HepG2 (cell line): ENCODE measurements at regions not wholly inside any gene's neighbourhood (a gene's known extent, or its start where the extent isn't known, plus 50 kb on each side); places are given as distances from the start of the nearest gene placed in this dataset.

ENCODE experiments used
- ATAC-seq: fragments of 200-7000 bp; cut with Tn5 transposase; 3 replicates; pipeline ENCODE4 v1.9.1; 2020; ENCODE audit warnings: mild to moderate bottlenecking, moderate library complexity
- BruUV-seq: library from RNA; stranded (reverse); fragments of 400-500 nt; replicated peaks from 2 replicates; lab custom pipeline; 2021; lab: Mats Ljungman, UMichigan
- CTCF ChIA-PET: fragments of 300-600 bp; formaldehyde crosslinking; extraction: SDS; loops from one replicate; lab custom pipeline; 2021; ENCODE audit warnings: low total read pairs, inconsistent platforms, low intra/inter-chr PET ratio; lab: Yijun Ruan, JAX
- POLR2A ChIA-PET: fragments of 350-600 bp; sonication (Branson Sonifier 250); formaldehyde crosslinking; loops from one replicate; lab custom pipeline; 2020; ENCODE audit warnings: antibody characterized with exemption, inconsistent platforms; lab: Yijun Ruan, JAX
- DNase-seq: peaks from one replicate; pipeline ENCODE4 v3.0.0-alpha.2; 2015; ENCODE audit warnings: low spot score
- FAIRE-seq: peaks from 3 replicates; lab custom pipeline; 2011; peaks lifted over from hg19 to GRCh38; lab: Jason Lieb, UNC
- H2AFZ ChIP-seq: one replicate; pipeline ENCODE4 v1.6.1; 2011; ENCODE audit warnings: low read length, inconsistent platforms
- H3K27ac ChIP-seq: fragments of 300-600 bp; 3 replicates; pipeline ENCODE4 v1.8.0; 2011; ENCODE audit warnings: mixed run types, mild to moderate bottlenecking, mixed read lengths, low read length, inconsistent platforms; ENCODE audit not compliant: insufficient read depth; ENCODE audit errors: extremely low read length
- H3K27me3 ChIP-seq, 2 experiments: fragments of 200-600 bp in 1 of 2; 2 replicates in 1 of 2; 3 replicates in 1 of 2; pipeline versions ENCODE4 v1.6.0 to v1.8.0; 2011; ENCODE audit warnings: low read length in 2 of 2, mild to moderate bottlenecking in 2 of 2, moderate library complexity in 2 of 2, inconsistent platforms in 1 of 2; ENCODE audit not compliant: insufficient read depth in 2 of 2, control insufficient read depth in 1 of 2
- H3K36me3 ChIP-seq, 2 experiments: fragments of 200-600 bp in 1 of 2; replicated peaks in 1 of 2; 2 replicates in 1 of 2; 3 replicates in 1 of 2; pipeline versions ENCODE4 v1.5.1 to v1.8.0; 2011; ENCODE audit warnings: low read length in 2 of 2, inconsistent platforms in 1 of 2; ENCODE audit not compliant: insufficient read depth in 2 of 2, control insufficient read depth in 1 of 2
- H3K4me1 ChIP-seq: 2 replicates; pipeline ENCODE4 v1.5.1; 2012; ENCODE audit warnings: low read length, inconsistent platforms; ENCODE audit not compliant: insufficient read depth
- H3K4me2 ChIP-seq: 2 replicates; pipeline ENCODE4 v1.6.0; 2011; ENCODE audit warnings: low read depth, low read length, inconsistent platforms
- H3K4me3 ChIP-seq, 3 experiments: fragments of 200-600 bp in 1 of 3; sonication (generic), shearing (Covaris generic) in 1 of 3; replicated peaks in 1 of 3; 2 replicates each; pipeline ENCODE4 v1.5.1; 2011 to 2016; ENCODE audit warnings: low read length in 3 of 3, inconsistent platforms in 2 of 3, low read depth in 2 of 3, mild to moderate bottlenecking in 2 of 3, control low read depth in 1 of 3, mixed read lengths in 1 of 3; ENCODE audit not compliant: insufficient read depth in 1 of 3
- H3K79me2 ChIP-seq: one replicate; pipeline ENCODE4 v1.6.1; 2011; ENCODE audit warnings: low read length, inconsistent platforms; ENCODE audit not compliant: insufficient read depth
- H3K9ac ChIP-seq: 2 replicates; pipeline ENCODE4 v1.6.0; 2011; ENCODE audit warnings: mild to moderate bottlenecking, low read depth, low read length, inconsistent platforms; ENCODE audit not compliant: insufficient read depth
- H3K9me3 ChIP-seq: 2 replicates; pipeline ENCODE4 v1.5.1; 2012; ENCODE audit warnings: mild to moderate bottlenecking, low read length
- H4K20me1 ChIP-seq: 2 replicates; pipeline ENCODE4 v1.6.0; 2011; ENCODE audit warnings: inconsistent platforms, mild to moderate bottlenecking, low read length, moderate library complexity; ENCODE audit not compliant: insufficient read depth
- ARHGAP35 ChIP-seq: sonication (generic); formaldehyde crosslinking; IDR thresholded peaks from 2 replicates; pipeline ENCODE4 v1.9.0; 2022; ENCODE audit warnings: mild to moderate bottlenecking, inconsistent platforms, moderate library complexity, missing genetic modification reagents, borderline replicate concordance
- SP140L ChIP-seq: sonication (generic); formaldehyde crosslinking; IDR thresholded peaks from 2 replicates; pipeline ENCODE4 v1.4.0; 2020; ENCODE audit warnings: missing genetic modification reagents, borderline replicate concordance
- ZNF253 ChIP-seq: sonication (generic); formaldehyde crosslinking; IDR thresholded peaks from 2 replicates; pipeline ENCODE4 v1.8.0; 2022; ENCODE audit warnings: mild to moderate bottlenecking, missing genetic modification reagents, borderline replicate concordance
- ZNF30 ChIP-seq: sonication (generic); formaldehyde crosslinking; IDR thresholded peaks from 2 replicates; pipeline ENCODE4 v1.5.0; 2020; ENCODE audit warnings: mild to moderate bottlenecking, missing genetic modification reagents
- ZNF318 ChIP-seq: sonication (generic); formaldehyde crosslinking; IDR thresholded peaks from 2 replicates; pipeline ENCODE4 v1.4.0; 2020; ENCODE audit warnings: mild to moderate bottlenecking, missing genetic modification reagents
- WGBS: methylation state at CpG from one replicate; pipeline ENCODE4 v1.1.6; 2017; ENCODE audit warnings: low lambda C conversion rate; 5-methylcytosine and 5-hydroxymethylcytosine counted together
- in situ Hi-C: cut with HindIII; loops from 2 replicates; pipeline ENCODE4 v1.10.0; 2017; ENCODE audit warnings: low pct_unique_long_range_greater_than_20kb; ENCODE audit not compliant: extremely low pct_ligation_motif_present
- intact Hi-C: fragments of 100-400 bp; cut with micrococcal nuclease; formaldehyde crosslinking; loops from one replicate; pipeline ENCODE4 v1.10.0; 2022; ENCODE audit not compliant: unreplicated experiment

GRCh38 chr5:106205916-106206571 is 1464.7 kb downstream of the EFNA5 start (continued):
- TF ChIP-seq ZNF318 (CRISPR knock-in tag) = no peak
- TF ChIP-seq ARHGAP35 (CRISPR knock-in tag) = no peak
- no peak for TF ChIP-seq SP140L (CRISPR knock-in tag)
- no peak for TF ChIP-seq ZNF30

GRCh38 chr5:106202035-106202434 is 1468.7 kb downstream of the EFNA5 start:
- FAIRE-seq = no peak

More at GRCh38 chr5:106202035-106202434, 1468.7 kb downstream of the EFNA5 start:
- no peak for TF ChIP-seq ZNF253 (CRISPR knock-in tag)
- no peak for DNase-seq
- Histone ChIP-seq H3K27me3 (no peaks in the 10 kb centered on the region), H3K9me3 (no peaks in the 10 kb centered on the region), H3K4me3 (no peak overlapping the region), H3K27ac (no peak overlapping the region), H3K79me2 (no peaks in the 10 kb centered on the region), H2AFZ (no peak overlapping the region), H3K4me1 (no peaks in the 10 kb centered on the region), H4K20me1 (no peaks in the 10 kb centered on the region), H3K4me2 (no peak overlapping the region), H3K9ac (no peak overlapping the region), H3K36me3 (no peaks in the 10 kb centered on the region)
- intact Hi-C loops (no loop called here), in situ Hi-C loops (no loop called here)
- POLR2A ChIA-PET = no interaction called here
- CTCF ChIA-PET = no interaction called here
- ATAC-seq = no peak
- WGBS = 2% methylated on average over 2 of the region's 2 CpGs
- BruUV-seq = no TSS peak
